OCI-LY7 (cell line): ENCODE measurements at regions not wholly inside any gene's neighbourhood (a gene's known extent, or its start where the extent isn't known, plus 50 kb on each side); places are given as distances from the start of the nearest gene placed in this dataset.

ENCODE experiments used
- EZH2phosphoT487 ChIP-seq: fragments of 200-600 bp; sonication (generic); IDR thresholded peaks from 2 replicates; pipeline ENCODE4 v1.6.1; 2018; ENCODE audit warnings: low read depth, borderline replicate concordance, mild to moderate bottlenecking, mixed run types, antibody characterized with exemption, low read length, moderate library complexity, mixed read lengths
- TF ChIP-seq, protein P1 (sequence below): fragments of 200-600 bp; sonication (generic); conservative IDR thresholded peaks from 2 replicates; pipeline ENCODE4 v1.5.1; 2014; ENCODE audit warnings: mild to moderate bottlenecking, antibody characterized with exemption, low read length, moderate library complexity, mixed read lengths

DNA sequence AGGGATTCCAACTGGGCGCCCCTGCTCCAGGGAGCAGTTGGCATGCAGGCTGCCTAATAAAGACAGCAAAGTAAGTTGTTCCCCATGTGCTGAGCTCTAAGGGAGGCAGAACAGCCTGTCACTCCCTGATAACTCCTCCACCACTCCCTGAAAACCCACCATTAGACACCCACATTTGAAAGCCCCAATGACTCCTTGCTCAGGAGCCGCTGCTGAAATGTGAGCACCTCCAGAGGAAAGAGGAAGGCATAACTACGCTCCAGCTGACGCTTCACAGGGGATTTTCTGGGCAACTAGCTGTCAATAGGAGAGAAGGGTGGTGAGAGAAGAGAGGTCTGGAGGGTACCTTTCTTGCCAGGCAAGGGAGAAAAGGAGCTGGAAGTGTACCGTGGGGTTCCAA lies 62.5 kb downstream of the NPY1R start:
- TF ChIP-seq, protein P1, sequence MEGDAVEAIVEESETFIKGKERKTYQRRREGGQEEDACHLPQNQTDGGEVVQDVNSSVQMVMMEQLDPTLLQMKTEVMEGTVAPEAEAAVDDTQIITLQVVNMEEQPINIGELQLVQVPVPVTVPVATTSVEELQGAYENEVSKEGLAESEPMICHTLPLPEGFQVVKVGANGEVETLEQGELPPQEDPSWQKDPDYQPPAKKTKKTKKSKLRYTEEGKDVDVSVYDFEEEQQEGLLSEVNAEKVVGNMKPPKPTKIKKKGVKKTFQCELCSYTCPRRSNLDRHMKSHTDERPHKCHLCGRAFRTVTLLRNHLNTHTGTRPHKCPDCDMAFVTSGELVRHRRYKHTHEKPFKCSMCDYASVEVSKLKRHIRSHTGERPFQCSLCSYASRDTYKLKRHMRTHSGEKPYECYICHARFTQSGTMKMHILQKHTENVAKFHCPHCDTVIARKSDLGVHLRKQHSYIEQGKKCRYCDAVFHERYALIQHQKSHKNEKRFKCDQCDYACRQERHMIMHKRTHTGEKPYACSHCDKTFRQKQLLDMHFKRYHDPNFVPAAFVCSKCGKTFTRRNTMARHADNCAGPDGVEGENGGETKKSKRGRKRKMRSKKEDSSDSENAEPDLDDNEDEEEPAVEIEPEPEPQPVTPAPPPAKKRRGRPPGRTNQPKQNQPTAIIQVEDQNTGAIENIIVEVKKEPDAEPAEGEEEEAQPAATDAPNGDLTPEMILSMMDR, result no peak
- TF ChIP-seq EZH2phosphoT487, result no peak
